Bronchial epithelial cell (primary cell): ENCODE measurements at regions not wholly inside any gene's neighbourhood (a gene's known extent, or its start where the extent isn't known, plus 50 kb on each side); places are given as distances from the start of the nearest gene placed in this dataset.

ENCODE experiments used
- DNase-seq: peaks from one replicate; pipeline ENCODE4 v3.0.0-alpha.2; 2010; ENCODE audit warnings: low read depth
- FAIRE-seq: peaks from 2 replicates; lab custom pipeline; 2011; peaks lifted over from hg19 to GRCh38; lab: Jason Lieb, UNC
- H3K27me3 ChIP-seq: 2 replicates; pipeline ENCODE4 v1.5.1; 2011; ENCODE audit warnings: low read length; ENCODE audit not compliant: control insufficient read depth, insufficient read depth
- H3K36me3 ChIP-seq: 2 replicates; pipeline ENCODE4 v1.5.1; 2011; ENCODE audit warnings: low read length; ENCODE audit not compliant: control insufficient read depth, insufficient read depth
- H3K4me3 ChIP-seq: 2 replicates; pipeline ENCODE4 v1.5.1; 2011; ENCODE audit warnings: mild to moderate bottlenecking, low read depth, low read length, control low read depth
- TF ChIP-seq, protein P1 (sequence below): IDR thresholded peaks from 2 replicates; pipeline ENCODE4 v1.5.1; 2011; ENCODE audit warnings: mild to moderate bottlenecking, moderate library complexity, low read length, control low read depth, inconsistent platforms; ENCODE audit not compliant: insufficient read depth, severe bottlenecking

GRCh38 chr7:81167934-81168333 lies 249.1 kb upstream of the SEMA3C start:
- TF ChIP-seq, protein P1, sequence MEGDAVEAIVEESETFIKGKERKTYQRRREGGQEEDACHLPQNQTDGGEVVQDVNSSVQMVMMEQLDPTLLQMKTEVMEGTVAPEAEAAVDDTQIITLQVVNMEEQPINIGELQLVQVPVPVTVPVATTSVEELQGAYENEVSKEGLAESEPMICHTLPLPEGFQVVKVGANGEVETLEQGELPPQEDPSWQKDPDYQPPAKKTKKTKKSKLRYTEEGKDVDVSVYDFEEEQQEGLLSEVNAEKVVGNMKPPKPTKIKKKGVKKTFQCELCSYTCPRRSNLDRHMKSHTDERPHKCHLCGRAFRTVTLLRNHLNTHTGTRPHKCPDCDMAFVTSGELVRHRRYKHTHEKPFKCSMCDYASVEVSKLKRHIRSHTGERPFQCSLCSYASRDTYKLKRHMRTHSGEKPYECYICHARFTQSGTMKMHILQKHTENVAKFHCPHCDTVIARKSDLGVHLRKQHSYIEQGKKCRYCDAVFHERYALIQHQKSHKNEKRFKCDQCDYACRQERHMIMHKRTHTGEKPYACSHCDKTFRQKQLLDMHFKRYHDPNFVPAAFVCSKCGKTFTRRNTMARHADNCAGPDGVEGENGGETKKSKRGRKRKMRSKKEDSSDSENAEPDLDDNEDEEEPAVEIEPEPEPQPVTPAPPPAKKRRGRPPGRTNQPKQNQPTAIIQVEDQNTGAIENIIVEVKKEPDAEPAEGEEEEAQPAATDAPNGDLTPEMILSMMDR: no peak
- no peak overlapping the region for H3K4me3 ChIP-seq
- H3K36me3 ChIP-seq: no peaks in the 10 kb centered on the region
- no peaks in the 10 kb centered on the region for H3K27me3 ChIP-seq
- FAIRE-seq: no peak
- DNase-seq: peak; percentile 56

DNA sequence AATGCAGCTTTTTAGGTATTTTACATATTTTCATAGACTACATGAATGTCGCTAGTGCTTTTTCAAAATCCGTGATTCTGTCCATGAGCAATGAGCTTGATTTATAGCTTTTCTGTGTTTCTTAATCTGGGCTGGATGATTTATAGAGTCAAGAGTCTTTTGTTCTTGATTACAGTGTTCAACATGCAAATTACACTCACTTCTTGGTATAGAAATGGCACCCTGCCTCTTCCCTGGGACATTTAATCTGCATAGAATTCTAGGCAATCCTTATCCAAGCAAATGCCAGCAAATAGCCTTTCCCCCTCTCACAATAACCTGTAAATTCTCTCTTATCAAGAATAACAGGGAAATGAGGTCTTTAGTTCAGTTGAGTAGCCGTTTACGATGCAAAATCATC lies 246.2 kb upstream of the SEMA3C start:
- H3K27me3 ChIP-seq: no peaks in the 10 kb centered on the region
- no peak overlapping the region for H3K4me3 ChIP-seq
- DNase-seq (no peak), FAIRE-seq (no peak)
- no peaks in the 10 kb centered on the region for H3K36me3 ChIP-seq
- TF ChIP-seq, protein P1: no peak

GRCh38 chr7:81162771-81163525 lies 244.1 kb upstream of the SEMA3C start:
- DNase-seq (peak; percentile 61), FAIRE-seq (no peak)
- H3K36me3 ChIP-seq: no peaks in the 10 kb centered on the region
- H3K4me3 ChIP-seq: no peak overlapping the region
- TF ChIP-seq, protein P1: no peak
- no peaks in the 10 kb centered on the region for H3K27me3 ChIP-seq

GRCh38 chr7:81162234-81162633 lies 243.4 kb upstream of the SEMA3C start:
- DNase-seq (no peak), FAIRE-seq (no peak)
- TF ChIP-seq, protein P1: no peak
- no peaks in the 10 kb centered on the region for H3K27me3 ChIP-seq
- no peak overlapping the region for H3K4me3 ChIP-seq
- H3K36me3 ChIP-seq: no peaks in the 10 kb centered on the region

DNA sequence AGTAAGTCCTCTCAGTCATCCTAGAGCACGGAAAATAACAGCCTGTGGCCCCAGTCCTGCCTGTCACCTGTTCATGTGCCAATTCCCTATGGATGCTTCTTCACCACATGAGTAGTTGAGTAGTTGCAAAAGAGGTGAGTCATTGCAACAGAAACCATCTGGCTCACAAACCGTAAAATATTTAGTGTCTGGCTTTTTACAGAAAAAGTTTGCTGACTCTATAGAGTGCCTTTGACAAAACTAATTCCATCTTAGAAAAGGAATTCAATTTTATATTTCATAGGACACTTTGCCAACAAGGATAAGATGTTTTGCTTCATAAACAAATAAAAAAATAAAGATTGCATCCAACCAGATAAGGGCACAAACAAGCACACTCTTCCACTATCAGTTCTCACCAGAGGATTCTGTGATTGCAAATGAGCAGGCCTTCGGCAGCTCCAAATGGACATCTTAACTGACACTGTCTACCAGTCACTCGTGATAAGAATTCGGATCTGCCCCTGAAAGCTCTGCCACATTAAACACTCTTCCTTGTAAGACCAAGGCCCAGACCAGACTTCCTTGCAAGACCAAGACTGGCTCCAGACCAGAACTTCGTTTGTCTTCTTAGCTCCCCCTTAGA lies 242.7 kb upstream of the SEMA3C start:
- DNase-seq: peak; percentile 87
- no peak for FAIRE-seq

More for the DNA sequence above, 242.7 kb upstream of the SEMA3C start:
- H3K27me3 ChIP-seq: no peaks in the 10 kb centered on the region
- H3K36me3 ChIP-seq: no peaks in the 10 kb centered on the region
- TF ChIP-seq, protein P1: no peak
- no peak overlapping the region for H3K4me3 ChIP-seq
